Osteocyte (in vitro differentiated cells): ENCODE measurements at regions not wholly inside any gene's neighbourhood (a gene's known extent, or its start where the extent isn't known, plus 50 kb on each side); places are given as distances from the start of the nearest gene placed in this dataset.
A peak's percentile ranks its signal among the peaks of the same experiment; 100 is the strongest.
"Not testable (repeated sequence)": the region's sequence is repeated elsewhere in the genome, so short reads cannot be mapped to it uniquely, and the experiment has no call there.

Source experiments
- DNase-seq: peaks from one replicate; pipeline ENCODE4 v3.0.0; 2021; ENCODE audit warnings: mixed read lengths; ENCODE audit not compliant: unreplicated experiment; ENCODE audit errors: extremely low spot score
- H3K27ac Mint-ChIP-seq: one replicate; pipeline ENCODE4 v1.8.0; 2021; ENCODE audit warnings: mild to moderate bottlenecking, mixed read lengths; ENCODE audit not compliant: unreplicated experiment
- H3K27me3 Mint-ChIP-seq: one replicate; pipeline ENCODE4 v1.8.0; 2021; ENCODE audit warnings: mixed read lengths; ENCODE audit not compliant: unreplicated experiment
- H3K36me3 Mint-ChIP-seq: one replicate; pipeline ENCODE4 v1.8.0; 2021; ENCODE audit warnings: mixed read lengths; ENCODE audit not compliant: unreplicated experiment
- H3K4me1 Mint-ChIP-seq: one replicate; pipeline ENCODE4 v1.8.0; 2021; ENCODE audit warnings: mixed read lengths; ENCODE audit not compliant: unreplicated experiment
- H3K4me3 Mint-ChIP-seq: one replicate; pipeline ENCODE4 v1.8.0; 2021; ENCODE audit warnings: mild to moderate bottlenecking, moderate library complexity, mixed read lengths; ENCODE audit not compliant: unreplicated experiment
- H3K9me3 Mint-ChIP-seq: one replicate; pipeline ENCODE4 v1.8.0; 2021; ENCODE audit warnings: mixed read lengths; ENCODE audit not compliant: unreplicated experiment
- TF ChIP-seq, protein P1 (sequence below): fragments of 200-600 bp; sonication (generic); IDR thresholded peaks from 2 replicates; pipeline ENCODE4 v1.5.0; 2021; ENCODE audit warnings: antibody characterized with exemption, mild to moderate bottlenecking, moderate library complexity

DNA sequence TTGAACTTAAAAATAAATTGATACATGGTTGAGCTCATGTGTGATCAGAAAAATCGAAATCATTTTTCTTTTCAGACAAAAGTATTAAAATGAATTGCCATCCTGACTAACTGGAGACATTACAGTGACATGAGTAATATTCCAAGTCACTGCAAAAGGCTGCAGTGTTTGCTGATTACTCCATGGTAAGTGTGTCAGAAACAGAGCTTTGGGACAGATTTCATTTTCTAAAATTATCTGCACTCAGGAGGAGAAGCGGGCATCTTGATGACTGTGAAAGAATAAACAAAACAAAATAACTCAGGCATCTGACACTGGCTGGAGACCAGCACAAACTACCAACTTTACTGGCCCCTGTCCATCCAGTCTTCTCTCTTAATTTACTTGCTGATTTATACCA, 312.3 kb upstream of the PIK3C3 start:
- H3K9me3 Mint-ChIP-seq = no peaks in the 10 kb centered on the region
- no peaks in the 10 kb centered on the region for H3K27me3 Mint-ChIP-seq
- TF ChIP-seq, protein P1, sequence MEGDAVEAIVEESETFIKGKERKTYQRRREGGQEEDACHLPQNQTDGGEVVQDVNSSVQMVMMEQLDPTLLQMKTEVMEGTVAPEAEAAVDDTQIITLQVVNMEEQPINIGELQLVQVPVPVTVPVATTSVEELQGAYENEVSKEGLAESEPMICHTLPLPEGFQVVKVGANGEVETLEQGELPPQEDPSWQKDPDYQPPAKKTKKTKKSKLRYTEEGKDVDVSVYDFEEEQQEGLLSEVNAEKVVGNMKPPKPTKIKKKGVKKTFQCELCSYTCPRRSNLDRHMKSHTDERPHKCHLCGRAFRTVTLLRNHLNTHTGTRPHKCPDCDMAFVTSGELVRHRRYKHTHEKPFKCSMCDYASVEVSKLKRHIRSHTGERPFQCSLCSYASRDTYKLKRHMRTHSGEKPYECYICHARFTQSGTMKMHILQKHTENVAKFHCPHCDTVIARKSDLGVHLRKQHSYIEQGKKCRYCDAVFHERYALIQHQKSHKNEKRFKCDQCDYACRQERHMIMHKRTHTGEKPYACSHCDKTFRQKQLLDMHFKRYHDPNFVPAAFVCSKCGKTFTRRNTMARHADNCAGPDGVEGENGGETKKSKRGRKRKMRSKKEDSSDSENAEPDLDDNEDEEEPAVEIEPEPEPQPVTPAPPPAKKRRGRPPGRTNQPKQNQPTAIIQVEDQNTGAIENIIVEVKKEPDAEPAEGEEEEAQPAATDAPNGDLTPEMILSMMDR = no peak
- H3K4me1 Mint-ChIP-seq = peaks cover 21% of the 10 kb centered on the region
- DNase-seq = no peak
- no peak overlapping the region for H3K4me3 Mint-ChIP-seq
- H3K27ac Mint-ChIP-seq = no peak overlapping the region
- H3K36me3 Mint-ChIP-seq = no peaks in the 10 kb centered on the region

DNA sequence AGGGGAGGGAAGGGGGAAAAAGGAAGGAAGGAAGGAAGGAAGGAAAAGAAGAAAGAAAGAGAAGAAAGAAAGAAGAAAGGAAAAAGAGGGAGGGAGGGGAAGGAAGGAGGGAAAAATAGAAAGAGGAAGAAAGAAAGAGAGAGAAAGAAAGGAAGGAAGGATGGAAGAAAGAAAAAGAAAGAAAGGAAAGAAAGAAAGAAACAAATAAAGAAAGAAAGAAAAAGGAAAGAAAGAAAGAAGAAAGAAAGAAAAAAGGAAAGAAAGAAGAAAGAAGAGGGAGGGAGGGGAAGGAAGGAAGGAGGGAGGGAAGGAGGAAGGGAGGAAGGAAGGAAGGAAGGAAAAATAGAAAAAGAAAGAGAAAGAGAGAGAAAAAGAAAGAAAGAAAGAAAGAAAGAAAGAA, 315.8 kb upstream of the PIK3C3 start:
- H3K27me3 Mint-ChIP-seq = no peaks in the 10 kb centered on the region
- H3K9me3 Mint-ChIP-seq = no peaks in the 10 kb centered on the region
- no peak overlapping the region for H3K4me3 Mint-ChIP-seq
- H3K36me3 Mint-ChIP-seq = no peaks in the 10 kb centered on the region
- peaks cover 9% of the 10 kb centered on the region for H3K4me1 Mint-ChIP-seq
- TF ChIP-seq, protein P1 = no peak
- no peak for DNase-seq
- H3K27ac Mint-ChIP-seq = no peak overlapping the region

DNA sequence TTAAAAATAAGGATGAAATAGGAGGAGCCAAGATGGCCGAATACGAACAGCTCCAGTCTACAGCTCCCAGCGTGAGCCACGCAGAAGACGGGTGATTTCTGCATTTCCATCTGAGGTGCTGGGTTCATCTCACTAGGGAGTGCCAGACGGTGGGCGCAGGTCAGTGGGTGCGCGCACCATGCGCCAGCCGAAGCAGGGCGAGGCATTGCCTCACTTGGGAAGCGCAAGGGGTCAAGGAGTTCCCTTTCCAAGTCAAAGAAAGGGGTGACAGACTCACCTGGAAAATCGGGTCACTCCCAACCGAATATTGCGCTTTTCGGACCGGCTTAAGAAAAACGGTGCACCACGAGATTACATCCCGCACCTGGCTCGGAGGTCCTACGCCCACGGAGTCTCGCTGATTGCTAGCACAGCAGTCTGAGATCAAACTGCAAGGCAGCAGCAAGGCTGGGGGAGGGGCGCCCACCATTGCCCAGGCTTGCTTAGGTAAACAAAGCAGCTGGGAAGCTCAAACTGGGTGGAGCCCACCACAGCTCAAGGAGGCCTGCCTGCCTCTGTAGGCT, 323.2 kb upstream of the PIK3C3 start:
- H3K27me3 Mint-ChIP-seq, H3K36me3 Mint-ChIP-seq, DNase-seq, H3K9me3 Mint-ChIP-seq: not testable (repeated sequence)
- Mint-ChIP-seq H3K27ac (peak overlapping the region; percentile 96), H3K4me1 (peaks cover 31% of the 10 kb centered on the region), H3K4me3 (peak overlapping the region; percentile 94)

DNA sequence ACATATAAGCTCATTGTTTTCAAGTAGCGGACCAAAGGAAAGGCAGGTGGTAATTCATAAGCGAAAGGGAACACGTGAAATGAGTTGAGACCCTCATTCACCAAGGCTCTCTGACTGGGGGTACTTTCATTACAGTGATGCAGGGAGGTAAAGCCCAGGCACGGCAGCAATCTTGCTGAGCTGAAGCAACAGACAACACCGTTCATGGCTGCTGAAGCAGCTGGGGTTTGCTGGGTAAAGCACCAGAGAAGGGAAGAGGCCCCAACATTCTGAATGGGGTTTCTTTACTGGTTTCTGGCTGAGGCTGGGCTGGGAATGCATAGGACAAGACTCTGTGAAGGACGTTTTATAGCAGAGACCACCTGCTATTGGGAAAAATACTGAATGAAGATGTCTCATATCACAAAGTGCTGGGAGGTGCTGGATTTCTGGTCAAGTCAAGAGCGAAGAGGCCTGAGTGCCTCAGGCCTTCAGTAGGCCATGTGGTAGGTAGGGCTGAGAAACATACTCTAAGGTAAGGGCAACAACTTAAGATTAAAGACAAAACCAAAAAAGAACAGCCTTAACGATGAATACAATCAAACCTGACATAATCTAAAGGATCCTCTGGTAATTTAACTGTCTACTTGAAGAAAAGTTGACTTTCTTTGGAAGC, 324.7 kb upstream of the PIK3C3 start:
- H3K27ac Mint-ChIP-seq = peak overlapping the region; percentile 96
- no peak for DNase-seq
- TF ChIP-seq, protein P1 = no peak
- H3K27me3 Mint-ChIP-seq = no peaks in the 10 kb centered on the region
- H3K4me3 Mint-ChIP-seq = peak overlapping the region; percentile 94
- H3K36me3 Mint-ChIP-seq = no peaks in the 10 kb centered on the region
- peaks cover 45% of the 10 kb centered on the region for H3K4me1 Mint-ChIP-seq
- H3K9me3 Mint-ChIP-seq = peaks cover 4% of the 10 kb centered on the region

DNA sequence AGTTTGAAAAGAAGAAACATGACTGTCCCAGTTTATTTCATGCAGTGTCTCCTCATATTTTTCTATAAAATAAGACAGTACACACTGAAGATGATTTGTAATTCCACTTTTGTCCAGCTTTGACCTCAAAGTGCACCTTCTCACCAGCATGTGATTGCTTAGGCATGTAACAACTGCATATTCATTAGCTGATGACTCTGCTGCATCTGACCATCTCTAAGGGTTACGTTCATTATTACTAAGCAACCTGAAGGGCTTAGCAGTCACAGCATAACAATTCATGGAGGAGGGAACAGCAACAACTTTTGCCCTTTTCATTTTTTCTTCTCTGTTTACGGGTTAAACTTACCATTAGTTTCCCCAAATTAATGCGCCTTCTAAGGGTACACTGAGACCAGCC, 330.6 kb upstream of the PIK3C3 start:
- Mint-ChIP-seq H3K4me1 (peaks cover 58% of the 10 kb centered on the region), H3K27me3 (no peaks in the 10 kb centered on the region), H3K4me3 (no peak overlapping the region), H3K27ac (no peak overlapping the region), H3K9me3 (no peaks in the 10 kb centered on the region), H3K36me3 (no peaks in the 10 kb centered on the region)
- no peak for DNase-seq
- TF ChIP-seq, protein P1 = no peak
